ENCODE measurements at regions not wholly inside any gene's neighbourhood (a gene's known extent, or its start where the extent isn't known, plus 50 kb on each side); places are given as distances from the start of the nearest gene placed in this dataset.

DNA sequence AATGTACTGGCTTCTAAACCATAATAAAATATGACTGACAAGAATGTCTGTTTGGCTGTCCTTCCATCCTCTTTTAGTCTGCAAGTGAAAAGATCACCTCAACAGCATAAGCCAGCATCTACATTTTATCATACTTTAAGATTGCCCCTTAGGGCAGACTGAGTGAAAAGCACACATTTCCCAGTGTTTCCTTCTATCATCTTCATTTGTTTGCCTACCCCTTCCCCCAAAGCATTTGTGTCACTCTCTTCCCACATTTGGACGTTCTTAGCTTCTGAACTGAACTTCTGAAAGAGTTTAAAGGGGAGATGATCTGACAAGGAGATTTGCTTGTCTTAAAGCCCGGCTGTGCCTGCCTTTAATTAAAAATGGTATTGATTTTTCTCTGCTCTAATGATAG lies 322.2 kb downstream of the SPATA17 start:
- TF ChIP-seq IRF2 (CRISPR knock-in tag; IDR thresholded peaks at IDR 0.05) (no peak), YY1 (IDR thresholded peaks at IDR 0.05; ENCODE audit: borderline replicate concordance in 1 of 3, control insufficient read depth in 1 of 3, extremely low read depth in 1 of 3, insufficient read depth in 3 of 3, insufficient read length in 1 of 3, insufficient replicate concordance in 2 of 3, low read depth in 1 of 3, low read length in 2 of 3) (no peak), CBX1 (IDR thresholded peaks at IDR 0.05; ENCODE audit: low read depth) (no peak), ZNF316 (IDR thresholded peaks at IDR 0.05) (no peak), LARP7 (IDR thresholded peaks at IDR 0.05) (no peak), MXI1 (IDR thresholded peaks at IDR 0.05; ENCODE audit: low read depth, low read length) (no peak), MYC (IDR thresholded peaks at IDR 0.05; ENCODE audit: low read depth, low read length) (no peak), MYC (CRISPR knock-in tag; IDR thresholded peaks at IDR 0.05; ENCODE audit: borderline replicate concordance, low read depth) (no peak)
- TF ChIP-seq, protein P1, sequence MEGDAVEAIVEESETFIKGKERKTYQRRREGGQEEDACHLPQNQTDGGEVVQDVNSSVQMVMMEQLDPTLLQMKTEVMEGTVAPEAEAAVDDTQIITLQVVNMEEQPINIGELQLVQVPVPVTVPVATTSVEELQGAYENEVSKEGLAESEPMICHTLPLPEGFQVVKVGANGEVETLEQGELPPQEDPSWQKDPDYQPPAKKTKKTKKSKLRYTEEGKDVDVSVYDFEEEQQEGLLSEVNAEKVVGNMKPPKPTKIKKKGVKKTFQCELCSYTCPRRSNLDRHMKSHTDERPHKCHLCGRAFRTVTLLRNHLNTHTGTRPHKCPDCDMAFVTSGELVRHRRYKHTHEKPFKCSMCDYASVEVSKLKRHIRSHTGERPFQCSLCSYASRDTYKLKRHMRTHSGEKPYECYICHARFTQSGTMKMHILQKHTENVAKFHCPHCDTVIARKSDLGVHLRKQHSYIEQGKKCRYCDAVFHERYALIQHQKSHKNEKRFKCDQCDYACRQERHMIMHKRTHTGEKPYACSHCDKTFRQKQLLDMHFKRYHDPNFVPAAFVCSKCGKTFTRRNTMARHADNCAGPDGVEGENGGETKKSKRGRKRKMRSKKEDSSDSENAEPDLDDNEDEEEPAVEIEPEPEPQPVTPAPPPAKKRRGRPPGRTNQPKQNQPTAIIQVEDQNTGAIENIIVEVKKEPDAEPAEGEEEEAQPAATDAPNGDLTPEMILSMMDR (IDR thresholded peaks at IDR 0.05 in 2 of 3, conservative IDR thresholded peaks at IDR 0.05 in 1 of 3; ENCODE audit: insufficient read depth in 2 of 3, low read depth in 1 of 3, low read length in 3 of 3) = no peak

Data from K562 (cell line).